Liver (tissue), 8 donors: ENCODE measurements at regions not wholly inside any gene's neighbourhood (a gene's known extent, or its start where the extent isn't known, plus 50 kb on each side); places are given as distances from the start of the nearest gene placed in this dataset.

Source experiments
- DNase-seq: peaks from one replicate; pipeline ENCODE4 v3.0.0-alpha.2; 2017; ENCODE audit warnings: low spot score
- H3K27ac ChIP-seq, 2 donors: one replicate each; pipeline ENCODE4 v1.7.0; 2013; ENCODE audit warnings: inconsistent platforms in 2 of 2, low read length in 2 of 2, control low read depth in 1 of 2, low read depth in 1 of 2, mild to moderate bottlenecking in 1 of 2
- H3K27me3 ChIP-seq, 4 donors: one replicate each; pipeline versions ENCODE4 v1.6.1 to v1.7.0; 2013; ENCODE audit warnings: low read length in 3 of 4, inconsistent platforms in 1 of 4, mild to moderate bottlenecking in 1 of 4, moderate library complexity in 1 of 4; ENCODE audit not compliant: control insufficient read depth in 4 of 4, insufficient read depth in 4 of 4
- H3K36me3 ChIP-seq, 4 donors: one replicate each; pipeline versions ENCODE4 v1.6.1 to v1.7.0; 2013; ENCODE audit warnings: low read length in 3 of 4, mild to moderate bottlenecking in 3 of 4, low read depth in 1 of 4, moderate library complexity in 1 of 4; ENCODE audit not compliant: control insufficient read depth in 4 of 4, insufficient read depth in 3 of 4
- H3K4me1 ChIP-seq, 4 donors: one replicate each; pipeline versions ENCODE4 v1.6.1 to v1.7.0; 2013; ENCODE audit warnings: low read length in 3 of 4, mild to moderate bottlenecking in 3 of 4, moderate library complexity in 1 of 4; ENCODE audit not compliant: control insufficient read depth in 4 of 4, insufficient read depth in 4 of 4
- H3K4me3 ChIP-seq, 3 donors: one replicate each; pipeline versions ENCODE4 v1.6.1 to v1.7.0; 2013; ENCODE audit warnings: low read length in 3 of 3, control low read depth in 1 of 3, low read depth in 1 of 3, mild to moderate bottlenecking in 1 of 3
- H3K9ac ChIP-seq, 2 donors: one replicate each; pipeline ENCODE4 v1.7.0; 2013; ENCODE audit warnings: low read length in 2 of 2, mild to moderate bottlenecking in 2 of 2, moderate library complexity in 2 of 2, control low read depth in 1 of 2, low read depth in 1 of 2
- H3K9me3 ChIP-seq, 4 donors: one replicate each; pipeline versions ENCODE4 v1.6.1 to v1.7.0; 2013; ENCODE audit warnings: low read length in 3 of 4; ENCODE audit not compliant: control insufficient read depth in 4 of 4
- ATF3 ChIP-seq: IDR thresholded peaks from 2 replicates; pipeline ENCODE4 v1.6.1; 2016; ENCODE audit warnings: antibody characterized with exemption
- CTCF ChIP-seq: fragments of 150-350 bp; IDR thresholded peaks from 2 replicates; pipeline ENCODE4 v1.5.1; 2017; ENCODE audit warnings: improper control_type of control experiment, low read depth, low read length; ENCODE audit not compliant: missing input control
- EGR1 ChIP-seq, 2 donors: IDR thresholded peaks; 2 replicates each; pipeline ENCODE4 v1.6.1; 2016 to 2018; ENCODE audit warnings: antibody characterized with exemption in 2 of 2, low read depth in 2 of 2
- FOXA1 ChIP-seq: IDR thresholded peaks from 2 replicates; pipeline ENCODE4 v1.6.1; 2016; ENCODE audit warnings: antibody characterized with exemption
- FOXA2 ChIP-seq: IDR thresholded peaks from 2 replicates; pipeline ENCODE4 v1.6.1; 2016; ENCODE audit warnings: antibody characterized with exemption
- GABPA ChIP-seq, 2 donors: IDR thresholded peaks in 1 of 2; conservative IDR thresholded peaks in 1 of 2; 2 replicates each; pipeline ENCODE4 v1.6.1; 2016; ENCODE audit warnings: antibody characterized with exemption in 2 of 2, mild to moderate bottlenecking in 1 of 2, moderate library complexity in 1 of 2
- HNF4A ChIP-seq, 2 donors: conservative IDR thresholded peaks; 2 replicates each; pipeline ENCODE4 v1.6.1; 2016; ENCODE audit warnings: antibody characterized with exemption in 2 of 2, mild to moderate bottlenecking in 2 of 2
- HNF4G ChIP-seq: IDR thresholded peaks from 2 replicates; pipeline ENCODE4 v1.6.1; 2016; ENCODE audit warnings: antibody characterized with exemption
- JUND ChIP-seq, 2 donors: IDR thresholded peaks; 2 replicates each; pipeline ENCODE4 v1.6.1; 2016; ENCODE audit warnings: antibody characterized with exemption in 2 of 2
- MAX ChIP-seq: IDR thresholded peaks from 2 replicates; pipeline ENCODE4 v1.6.1; 2016; ENCODE audit warnings: antibody characterized with exemption
- NR2F2 ChIP-seq: IDR thresholded peaks from 2 replicates; pipeline ENCODE4 v1.6.1; 2016; ENCODE audit warnings: antibody characterized with exemption
- RAD21 ChIP-seq, 2 donors: IDR thresholded peaks; 2 replicates each; pipeline ENCODE4 v1.6.1; 2016; ENCODE audit warnings: antibody characterized with exemption in 2 of 2, mild to moderate bottlenecking in 2 of 2
- REST ChIP-seq: IDR thresholded peaks from 2 replicates; pipeline ENCODE4 v1.6.1; 2016; ENCODE audit warnings: antibody characterized with exemption, mild to moderate bottlenecking
- RXRA ChIP-seq, 2 donors: IDR thresholded peaks; 2 replicates each; pipeline ENCODE4 v1.6.1; 2017 to 2018; ENCODE audit warnings: antibody characterized with exemption in 2 of 2, mild to moderate bottlenecking in 1 of 2
- SP1 ChIP-seq: IDR thresholded peaks from 2 replicates; pipeline ENCODE4 v1.6.1; 2018; ENCODE audit warnings: antibody characterized with exemption, mild to moderate bottlenecking
- TAF1 ChIP-seq: conservative IDR thresholded peaks from 2 replicates; pipeline ENCODE4 v1.6.1; 2016; ENCODE audit warnings: antibody characterized with exemption, mild to moderate bottlenecking
- YY1 ChIP-seq: IDR thresholded peaks from 2 replicates; pipeline ENCODE4 v1.6.1; 2016; ENCODE audit warnings: antibody characterized with exemption, mild to moderate bottlenecking
- ZBTB33 ChIP-seq: IDR thresholded peaks from 2 replicates; pipeline ENCODE4 v1.6.1; 2016; ENCODE audit warnings: antibody characterized with exemption
- WGBS: extraction: QIAGEN DNeasy Blood & Tissue Kit; methylation state at CpG from one replicate; pipeline ENCODE4 v1.1.7; 2013; 5-methylcytosine and 5-hydroxymethylcytosine counted together
- donor health status: healthy.
- donor health status: healthy.
- donor health status: healthy.
- donor health status: healthy.
- donor health status: healthy.

- H3K9ac ChIP-seq: no peak overlapping the region
- H3K36me3 ChIP-seq: no peaks in the 10 kb centered on the region
- no peaks in the 10 kb centered on the region for H3K4me1 ChIP-seq
- no peak overlapping the region for H3K4me3 ChIP-seq
- no peaks in the 10 kb centered on the region for H3K27me3 ChIP-seq
- no peak for TF ChIP-seq GABPA (IDR thresholded peaks at IDR 0.05 in 1 of 2, conservative IDR thresholded peaks at IDR 0.05 in 1 of 2)
- no peak for TF ChIP-seq CTCF
- no peak for TF ChIP-seq SP1
- TF ChIP-seq REST: no peak
- TF ChIP-seq HNF4G: no peak
- TF ChIP-seq TAF1: no peak
- no peak for TF ChIP-seq RAD21 (IDR thresholded peaks at IDR 0.05)
- no peak for TF ChIP-seq HNF4A (conservative IDR thresholded peaks at IDR 0.05)
- TF ChIP-seq MAX: no peak
- no peak for TF ChIP-seq ZBTB33
- no peak for TF ChIP-seq FOXA2
- no peak for TF ChIP-seq JUND (IDR thresholded peaks at IDR 0.05)
- no peak for TF ChIP-seq NR2F2
- no peak for TF ChIP-seq ATF3
- no peak for TF ChIP-seq FOXA1
- no peak for TF ChIP-seq YY1
- TF ChIP-seq EGR1 (IDR thresholded peaks at IDR 0.05; ENCODE audit: low read depth in 2 of 2): no peak
- no peak for DNase-seq
- H3K27ac ChIP-seq: no peak overlapping the region
- no peaks in the 10 kb centered on the region for H3K9me3 ChIP-seq
- 85% methylated on average over 2 of the region's 2 CpGs for WGBS
Measured at GRCh38 chr11:24321229-24321628, 175.6 kb upstream of the LUZP2 start.

GRCh38 chr11:24324211-24324610, 172.6 kb upstream of the LUZP2 start:
- Histone ChIP-seq H3K27me3 (no peaks in the 10 kb centered on the region), H3K4me1 (no peaks in the 10 kb centered on the region), H3K36me3 (no peaks in the 10 kb centered on the region), H3K4me3 (no peak overlapping the region), H3K9ac (no peak overlapping the region), H3K27ac (no peak overlapping the region), H3K9me3 (no peaks in the 10 kb centered on the region)
- TF ChIP-seq JUND (IDR thresholded peaks at IDR 0.05) (no peak), TAF1 (no peak), MAX (no peak), FOXA1 (no peak), EGR1 (IDR thresholded peaks at IDR 0.05; ENCODE audit: low read depth in 2 of 2) (no peak), HNF4A (conservative IDR thresholded peaks at IDR 0.05) (no peak), SP1 (no peak), CTCF (no peak), ATF3 (no peak), GABPA (IDR thresholded peaks at IDR 0.05 in 1 of 2, conservative IDR thresholded peaks at IDR 0.05 in 1 of 2) (no peak), RAD21 (IDR thresholded peaks at IDR 0.05) (no peak), ZBTB33 (no peak), NR2F2 (no peak), RXRA (IDR thresholded peaks at IDR 0.05) (no peak), HNF4G (no peak), FOXA2 (no peak)
- DNase-seq: no peak
